HK-2 (cell line): ENCODE measurements at regions not wholly inside any gene's neighbourhood (a gene's known extent, or its start where the extent isn't known, plus 50 kb on each side); places are given as distances from the start of the nearest gene placed in this dataset.
"Not testable (repeated sequence)": the region's sequence is repeated elsewhere in the genome, so short reads cannot be mapped to it uniquely, and the experiment has no call there.

ENCODE experiments used
- DNase-seq: peaks from one replicate; pipeline ENCODE4 v3.0.0-alpha.2; 2018; ENCODE audit not compliant: unreplicated experiment

DNA sequence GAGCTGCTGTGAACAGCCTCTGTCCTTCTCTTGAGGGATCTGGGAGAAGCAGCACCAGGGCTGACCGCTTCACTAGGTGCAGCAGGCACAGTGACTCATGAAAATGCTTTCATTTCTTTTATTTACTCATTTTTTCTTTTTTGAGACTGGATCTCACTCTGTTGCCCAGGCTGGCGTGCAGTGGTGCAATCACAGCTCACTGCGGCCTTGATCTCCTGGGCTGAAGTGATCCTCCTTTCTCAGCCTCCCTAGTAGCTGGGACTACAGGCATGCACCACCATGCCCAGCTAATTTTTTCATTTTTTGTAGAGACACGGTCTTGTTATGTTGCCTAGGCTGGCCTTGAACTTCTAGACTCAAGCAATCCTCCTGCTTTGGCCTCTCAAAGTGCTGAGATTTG is 216.8 kb upstream of the EEF2KMT start:
- no peak for DNase-seq

DNA sequence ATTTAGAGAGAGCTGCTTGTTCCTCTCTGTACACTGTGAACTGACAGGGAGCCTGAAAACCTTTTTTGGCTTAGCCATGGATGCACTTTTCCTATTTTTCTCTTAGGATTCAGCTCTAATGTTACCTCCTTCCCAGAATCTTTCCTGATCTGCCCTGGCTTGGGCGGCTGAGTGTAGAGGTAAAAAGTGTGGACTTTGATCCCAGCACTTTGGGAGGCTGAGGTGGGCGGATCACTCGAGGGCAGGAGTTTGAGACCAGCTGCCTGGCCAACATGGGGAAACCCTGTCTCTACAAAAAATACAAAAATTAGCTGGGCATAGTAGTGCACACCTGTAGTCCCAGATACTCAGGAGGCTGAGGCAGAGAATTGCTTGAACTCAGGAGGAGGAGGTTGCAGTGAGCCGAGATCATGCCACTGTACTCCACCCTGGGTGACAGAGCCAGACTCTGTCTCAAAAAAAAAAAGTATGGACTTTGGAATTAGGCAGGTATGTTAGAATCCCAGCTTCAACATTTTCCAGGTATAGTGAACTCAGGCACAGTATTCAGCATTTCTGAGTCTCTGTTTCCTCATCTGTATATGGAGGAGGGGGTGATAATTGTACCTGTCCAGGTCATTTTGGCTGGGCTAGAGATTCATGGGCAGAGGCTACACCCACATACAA is 212.5 kb upstream of the EEF2KMT start:
- no peak for DNase-seq

DNA sequence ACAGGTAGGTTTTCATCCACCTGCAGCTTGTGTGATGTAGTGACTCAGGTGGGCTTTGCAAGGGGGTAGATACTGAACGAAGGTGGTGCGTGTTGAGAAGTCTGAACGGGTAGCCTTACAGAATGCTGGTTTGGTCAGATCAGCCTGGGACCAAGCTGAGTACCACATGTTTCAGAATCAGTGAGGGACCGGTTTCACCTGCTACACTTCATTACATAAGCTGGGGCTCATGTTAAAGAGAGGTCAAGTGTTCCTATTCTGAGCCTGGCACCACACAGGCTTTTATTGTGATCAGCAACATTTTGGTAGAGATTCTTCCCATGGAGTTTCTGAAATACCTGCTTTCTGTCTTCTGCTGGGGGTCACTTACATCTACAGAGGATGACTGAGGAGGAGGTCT is 207.4 kb upstream of the EEF2KMT start:
- no peak for DNase-seq

DNA sequence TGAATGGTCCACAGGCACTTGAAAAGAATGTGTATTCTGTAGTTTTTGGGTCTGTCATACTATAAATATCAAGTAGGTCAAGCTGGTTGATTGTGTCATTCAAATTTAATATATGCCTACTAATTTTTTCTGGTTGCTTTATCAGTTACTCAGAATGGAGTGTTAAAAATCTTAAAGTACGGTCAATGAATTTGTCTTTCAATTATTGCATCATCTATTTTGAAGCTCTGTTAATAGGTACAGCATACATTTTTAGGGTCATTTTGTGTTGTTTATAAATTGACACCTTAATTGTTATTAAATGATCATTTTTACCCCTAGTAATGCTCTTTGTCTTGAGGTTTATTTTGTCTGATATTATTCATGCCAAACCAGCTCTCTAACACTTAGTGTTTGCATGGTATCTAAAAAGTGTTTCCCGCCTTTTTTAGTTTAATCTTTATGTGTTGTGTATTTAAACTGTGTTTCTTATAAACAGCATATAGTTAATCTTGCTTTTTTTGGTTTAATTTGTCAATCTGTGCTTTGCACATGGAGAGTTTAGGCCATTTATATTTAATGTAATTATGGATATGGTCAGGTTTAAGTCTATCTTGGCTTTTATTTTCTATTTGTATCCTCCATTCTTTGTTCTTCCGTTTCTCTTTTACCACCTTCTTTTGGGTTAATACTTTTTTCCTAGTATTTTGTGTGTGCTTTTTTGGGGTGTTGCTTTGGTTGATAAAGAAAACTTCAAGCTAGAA is 204.9 kb upstream of the EEF2KMT start:
- DNase-seq = no peak

DNA sequence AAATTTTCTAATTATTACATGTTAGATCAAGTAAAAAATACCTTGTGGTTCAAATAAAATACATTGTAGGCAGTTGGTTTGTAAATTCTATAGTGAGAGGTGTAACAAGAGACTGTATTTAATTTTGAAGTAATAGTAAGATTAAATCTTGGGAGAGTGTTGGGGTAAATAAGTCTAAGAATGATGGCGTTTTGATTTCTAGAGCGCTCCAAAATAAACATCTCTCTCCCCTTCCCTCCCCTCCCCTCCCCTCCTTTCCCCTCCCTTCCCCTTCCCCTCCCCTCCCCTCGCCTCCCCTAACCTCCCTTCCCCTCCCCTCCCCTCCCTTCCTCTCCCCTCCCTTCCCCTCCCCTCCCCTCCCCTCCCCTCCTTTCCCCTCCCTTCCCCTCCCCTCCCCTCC is 200.6 kb upstream of the EEF2KMT start:
- no peak for DNase-seq

DNA sequence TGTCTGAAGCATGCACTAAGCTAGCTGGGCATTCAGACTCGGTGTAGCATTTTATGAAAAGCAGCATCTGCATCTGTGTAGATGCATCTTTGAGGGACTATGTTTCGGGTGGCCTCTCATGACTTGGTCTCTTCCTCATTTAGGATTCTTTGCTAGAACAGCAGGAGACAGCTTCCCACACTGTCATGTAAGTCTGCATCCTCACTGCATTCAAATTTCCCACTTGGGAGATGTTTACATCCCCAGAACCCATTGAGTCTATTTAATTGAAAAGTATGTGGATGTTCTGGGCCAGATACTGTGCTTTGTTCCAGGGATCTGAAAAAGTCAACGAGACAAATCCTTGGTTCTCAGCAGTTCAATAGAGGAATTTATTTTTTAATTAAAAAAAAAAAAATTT is 198.6 kb upstream of the EEF2KMT start:
- no peak for DNase-seq

DNA sequence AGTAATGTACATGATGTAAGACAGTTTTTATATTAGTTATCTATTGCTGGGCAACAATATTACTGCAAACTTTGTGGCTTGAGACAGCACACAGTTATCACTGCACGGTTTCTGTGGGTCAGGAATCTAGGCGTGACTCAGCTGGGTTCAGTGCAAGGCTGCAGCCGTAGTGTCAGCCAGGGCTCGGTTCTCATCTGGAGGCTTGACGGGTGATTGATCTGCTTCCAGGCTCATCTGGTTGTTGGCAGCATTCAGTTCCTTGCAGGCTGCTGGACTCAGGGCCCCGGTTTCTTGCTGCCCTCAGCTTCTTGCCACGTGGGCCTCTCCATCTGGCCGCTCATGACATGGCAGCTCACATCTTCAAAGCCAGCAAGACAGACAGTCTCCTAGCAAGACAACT is 197.7 kb upstream of the EEF2KMT start:
- not testable (repeated sequence) for DNase-seq

DNA sequence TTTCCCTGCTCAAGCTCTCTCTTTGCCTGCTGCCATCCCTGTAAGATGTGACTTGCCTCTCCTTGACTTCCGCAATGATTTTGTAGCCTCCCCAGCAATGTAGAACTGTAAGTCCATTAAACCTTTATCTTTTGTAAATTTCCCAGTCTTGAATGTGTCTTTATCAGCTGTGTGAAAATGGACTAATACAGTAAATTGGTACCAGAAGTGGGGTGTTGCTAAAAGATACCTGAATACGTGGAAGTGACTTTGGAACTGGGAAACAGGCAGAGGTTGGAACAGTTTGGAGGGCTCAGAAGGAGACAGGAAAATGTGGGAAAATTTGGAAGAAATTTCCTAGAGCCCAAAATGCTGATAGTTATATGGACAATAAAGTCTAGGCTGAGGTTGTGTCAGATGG is 184.6 kb upstream of the EEF2KMT start:
- not testable (repeated sequence) for DNase-seq

DNA sequence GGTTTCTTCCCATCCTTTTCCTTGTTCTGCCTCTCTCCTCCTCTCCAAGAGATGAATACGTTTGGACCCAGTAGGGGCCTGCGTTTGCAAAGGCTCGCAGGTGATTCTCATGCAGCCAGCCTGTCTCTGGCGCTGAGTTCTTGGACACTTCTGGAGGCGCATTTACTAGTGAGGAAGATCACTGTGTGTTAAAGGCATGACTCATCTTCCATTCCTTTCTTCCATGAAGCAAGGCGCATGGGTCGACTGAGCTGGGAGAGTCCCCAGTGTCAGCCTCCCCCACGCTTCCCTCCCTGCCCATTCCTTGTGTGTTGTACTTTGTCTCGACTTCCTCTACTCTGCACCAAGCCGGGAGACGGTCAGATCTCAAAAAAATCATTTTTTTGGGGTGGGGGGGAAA is 159.9 kb upstream of the EEF2KMT start:
- no peak for DNase-seq

DNA sequence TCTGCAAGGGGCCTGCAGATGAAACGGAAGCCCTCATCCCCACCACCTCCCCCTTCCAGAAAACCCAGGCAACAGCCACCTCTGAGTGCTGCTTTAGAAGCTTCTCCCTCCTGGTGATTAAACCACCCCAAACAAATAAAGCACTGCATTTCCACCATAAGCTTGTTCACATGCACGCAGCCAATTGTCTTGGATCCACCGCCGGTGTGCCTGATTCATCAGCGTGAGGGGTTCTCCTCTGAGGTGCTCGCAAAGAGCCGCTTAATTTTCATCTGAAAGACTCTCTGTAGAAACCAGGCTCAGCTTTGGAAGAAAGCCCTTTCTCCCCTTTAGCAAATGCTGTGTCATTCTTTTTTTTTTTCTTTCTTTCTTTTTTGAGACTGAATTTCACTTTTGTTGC is 155.2 kb upstream of the EEF2KMT start:
- DNase-seq = no peak

DNA sequence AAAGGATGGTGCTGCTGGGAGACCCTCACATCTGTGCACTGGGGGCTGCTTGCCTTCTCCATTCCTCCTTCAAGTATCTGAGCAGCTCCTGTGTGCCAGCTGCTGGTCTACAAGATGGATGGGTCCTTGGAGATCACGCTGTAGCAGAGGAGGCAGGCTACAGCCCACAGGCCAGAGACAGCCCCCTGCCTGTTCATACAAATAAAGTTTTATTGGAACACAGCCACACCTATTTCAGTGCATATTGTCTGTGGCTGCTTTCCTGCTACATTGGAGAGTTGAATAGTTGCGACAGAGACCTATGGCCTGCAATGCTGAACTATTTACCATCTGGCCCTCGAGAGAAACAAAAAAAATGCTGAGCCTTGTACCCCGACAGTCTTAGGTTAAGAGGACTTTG is 149.8 kb upstream of the EEF2KMT start:
- DNase-seq = not testable (repeated sequence)

DNA sequence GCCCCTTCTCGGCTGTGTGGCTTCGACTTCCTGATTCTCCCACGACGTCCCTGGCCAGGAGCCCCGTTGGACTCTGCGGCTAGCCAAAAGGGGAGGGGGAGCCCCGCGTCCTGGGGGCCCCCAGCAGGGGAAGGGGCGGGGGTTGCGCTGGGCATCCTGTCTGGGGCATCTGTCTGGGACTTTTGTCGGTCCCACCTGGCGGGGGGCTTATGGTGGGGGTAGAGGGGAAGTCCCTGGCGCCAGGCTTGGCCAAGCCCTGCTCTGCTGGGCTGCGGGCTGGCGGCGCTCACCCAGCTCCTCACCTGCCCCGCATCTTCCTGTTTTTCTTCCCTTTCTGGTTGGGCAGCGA is 142.7 kb upstream of the EEF2KMT start:
- DNase-seq = not testable (repeated sequence)

DNA sequence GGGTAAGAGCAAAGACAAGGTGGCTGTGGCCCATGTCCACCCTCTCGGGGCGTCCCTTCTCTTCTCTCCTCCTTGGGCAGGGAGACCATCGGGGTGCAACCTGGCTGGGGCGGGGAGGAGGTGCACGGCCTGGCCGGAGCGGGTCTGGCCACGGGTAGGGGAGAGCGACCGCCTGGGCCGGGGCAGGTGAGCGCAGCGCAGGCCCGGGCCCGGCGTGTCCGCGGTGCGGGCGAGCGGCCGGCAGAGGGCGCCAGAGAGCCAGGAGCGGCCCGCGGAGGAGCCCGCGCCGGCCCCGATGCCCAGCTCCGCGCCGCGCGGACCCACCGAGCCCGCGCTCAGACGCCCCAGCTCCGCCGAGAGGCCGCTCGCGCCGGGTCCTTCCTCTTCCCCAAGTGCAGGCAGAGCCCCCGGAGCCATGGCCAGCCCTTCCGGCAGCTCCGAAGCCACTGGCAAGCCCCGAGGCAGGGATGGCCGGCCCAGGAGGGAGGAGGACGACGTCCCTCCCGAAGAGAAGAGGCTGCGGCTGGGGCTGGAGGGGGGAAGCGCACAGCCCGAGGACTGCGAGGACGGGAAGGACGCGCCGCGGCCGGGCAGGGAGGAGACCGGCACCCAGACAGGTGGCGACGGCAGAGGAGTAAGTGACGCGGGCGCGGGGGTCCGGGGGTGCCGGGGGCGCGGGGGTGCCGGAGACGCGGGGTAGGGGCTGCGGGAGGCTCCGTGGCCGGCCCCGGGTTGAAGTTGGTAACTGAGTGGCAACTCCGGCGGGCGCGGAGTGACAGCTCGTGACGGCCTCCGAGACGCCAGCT is 142.1 kb upstream of the EEF2KMT start:
- peak; percentile 25 for DNase-seq

DNA sequence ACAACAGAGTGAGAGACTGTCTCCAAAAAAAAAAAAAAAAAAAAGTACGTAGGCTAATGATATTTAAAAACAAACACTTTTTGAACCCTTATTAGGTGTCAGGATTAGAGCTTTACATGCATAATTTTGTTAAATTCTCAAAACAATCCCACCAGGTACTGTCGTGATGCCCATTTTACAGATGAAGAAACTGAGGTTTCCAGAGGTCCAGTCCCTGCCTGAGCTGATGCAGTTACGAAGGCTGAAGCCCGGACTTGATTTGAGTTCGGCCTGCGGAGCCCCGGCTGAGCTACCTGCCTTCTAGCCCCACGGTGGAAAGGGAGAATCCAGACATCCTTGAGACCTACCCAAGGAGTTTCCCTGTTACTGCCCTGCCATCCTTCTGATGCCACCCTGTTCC is 137.5 kb upstream of the EEF2KMT start:
- no peak for DNase-seq

DNA sequence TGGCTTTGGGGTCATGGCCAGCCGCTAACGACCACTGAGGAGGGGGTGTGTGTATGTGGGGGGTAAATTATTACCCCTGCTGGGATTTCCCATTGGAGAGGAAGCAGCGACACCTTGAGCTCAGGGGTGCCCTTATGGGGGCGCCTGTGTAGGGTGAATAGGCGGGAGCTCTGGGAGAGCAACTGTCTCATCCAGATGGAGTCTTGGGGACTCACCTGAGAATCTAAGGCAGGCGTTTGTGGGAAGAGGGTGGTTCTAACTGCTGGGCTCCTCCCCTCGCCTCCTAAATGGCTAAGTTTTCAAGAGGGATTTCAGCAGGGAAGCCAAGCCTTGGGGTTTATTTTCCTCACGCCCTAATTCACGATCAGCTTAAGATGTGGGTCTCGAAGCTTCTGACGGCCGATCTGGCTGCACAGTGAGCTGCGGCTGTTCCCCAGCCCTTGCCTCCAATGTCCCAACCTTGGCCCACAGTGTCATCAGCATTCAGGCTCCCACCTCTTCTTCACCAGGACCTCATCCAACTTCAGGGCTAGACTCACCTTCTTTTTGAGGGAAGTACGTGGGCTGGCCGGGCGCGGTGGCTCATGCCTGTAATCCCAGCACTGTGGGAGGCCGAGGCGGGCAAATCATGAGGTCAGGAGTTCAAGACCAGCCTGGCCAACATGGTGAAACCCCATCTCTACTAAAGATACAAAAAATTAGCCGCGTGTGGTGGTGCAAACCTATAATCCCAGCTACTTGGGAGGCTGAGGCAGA is 136.9 kb upstream of the EEF2KMT start:
- no peak for DNase-seq

DNA sequence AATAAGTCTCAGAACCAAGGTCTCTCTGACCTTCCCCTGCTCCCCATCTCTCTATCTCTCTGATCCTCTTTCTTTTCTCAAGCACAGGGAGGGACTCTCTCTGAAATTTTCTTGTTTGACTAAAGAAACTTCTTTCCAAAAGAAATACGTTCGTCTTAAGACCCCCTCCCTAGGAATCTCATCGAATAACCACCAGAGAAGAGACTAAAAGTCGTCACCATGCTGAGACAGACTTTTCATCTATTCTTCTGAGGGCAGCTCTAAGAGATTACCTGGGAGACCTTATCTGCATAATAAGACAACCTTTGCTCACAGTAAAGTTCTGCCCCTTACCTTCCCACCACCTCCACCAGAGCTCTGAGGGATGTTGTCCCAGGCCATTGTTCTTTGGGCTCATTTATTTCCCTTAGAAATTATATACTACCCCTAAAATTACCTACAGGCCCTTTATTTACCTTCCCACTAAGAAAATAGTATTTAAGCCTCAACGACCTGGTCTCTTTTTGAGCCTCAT is 133.7 kb upstream of the EEF2KMT start:
- no peak for DNase-seq

DNA sequence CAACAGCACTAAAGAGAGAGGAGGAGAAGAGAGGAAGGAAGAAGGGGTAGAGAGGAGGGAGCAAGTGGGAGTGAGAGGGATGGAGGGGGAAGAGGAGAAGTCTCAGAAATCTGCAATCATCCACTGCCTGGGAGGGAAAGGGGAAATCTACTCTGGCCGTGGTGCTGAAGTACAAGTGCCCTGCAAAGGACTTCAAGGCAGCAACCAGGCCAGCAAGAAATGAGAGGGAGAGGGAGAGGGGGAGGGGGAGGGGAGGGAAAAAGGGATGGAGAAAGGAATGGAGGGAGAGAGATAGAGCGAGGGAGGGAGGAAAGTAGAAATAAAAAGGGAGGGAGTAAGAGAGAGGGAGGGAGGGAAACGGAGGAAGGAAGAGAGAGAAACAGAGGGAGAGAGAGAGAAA is 130.8 kb upstream of the EEF2KMT start:
- DNase-seq = no peak

DNA sequence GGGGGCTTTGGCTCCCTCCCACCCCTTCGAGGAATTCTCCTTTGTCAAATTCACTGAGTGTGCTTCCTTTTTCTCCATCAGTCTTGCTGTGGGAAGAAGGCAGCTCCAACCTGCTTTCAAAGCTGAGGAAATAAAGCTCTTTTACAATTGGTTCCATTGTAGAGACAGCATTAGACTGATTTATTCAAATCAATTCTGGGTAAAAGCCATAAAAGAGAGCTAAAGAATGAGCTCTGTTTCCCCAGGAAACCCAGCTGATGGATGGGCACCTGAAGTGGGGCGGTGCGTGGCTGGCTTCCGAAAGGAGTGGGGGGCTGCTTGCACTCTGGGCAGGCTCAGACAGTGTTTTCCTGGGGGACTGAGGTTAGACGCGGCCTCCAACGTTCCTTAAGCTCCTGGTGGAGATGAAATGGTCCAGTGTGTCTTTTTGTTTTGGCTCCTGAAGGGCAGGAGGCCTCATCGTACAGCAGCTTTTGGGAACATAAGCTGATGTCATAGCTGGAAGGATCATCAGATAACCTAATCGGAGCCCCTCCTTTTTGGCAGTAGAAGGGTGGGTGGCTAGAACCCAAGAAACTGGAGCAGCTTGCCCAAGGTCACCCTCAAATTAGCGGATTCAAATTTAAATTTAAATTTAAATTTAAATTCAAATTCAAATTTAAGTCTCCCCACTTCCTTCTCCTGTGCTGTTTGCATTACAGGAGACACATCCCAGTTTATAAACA is 128.5 kb upstream of the EEF2KMT start:
- no peak for DNase-seq

DNA sequence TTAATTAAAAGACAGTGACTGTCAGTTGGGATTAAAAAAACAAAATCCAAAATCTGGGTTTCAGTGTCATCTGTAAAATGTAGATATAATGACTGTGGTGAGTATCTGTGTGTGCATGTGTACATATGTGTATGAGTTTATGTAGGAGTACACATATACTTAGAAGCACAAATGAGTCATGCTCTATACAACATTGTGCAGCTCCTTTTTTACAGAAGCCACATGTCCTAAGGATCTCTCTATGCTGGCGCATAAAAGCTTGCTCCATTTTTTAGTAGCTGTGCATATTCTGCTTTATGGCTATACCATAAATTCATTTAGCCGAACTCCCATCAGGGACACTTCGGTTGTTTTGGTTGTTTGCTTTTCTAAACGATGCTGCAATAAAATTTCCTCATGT is 125.2 kb upstream of the EEF2KMT start:
- DNase-seq = no peak

DNA sequence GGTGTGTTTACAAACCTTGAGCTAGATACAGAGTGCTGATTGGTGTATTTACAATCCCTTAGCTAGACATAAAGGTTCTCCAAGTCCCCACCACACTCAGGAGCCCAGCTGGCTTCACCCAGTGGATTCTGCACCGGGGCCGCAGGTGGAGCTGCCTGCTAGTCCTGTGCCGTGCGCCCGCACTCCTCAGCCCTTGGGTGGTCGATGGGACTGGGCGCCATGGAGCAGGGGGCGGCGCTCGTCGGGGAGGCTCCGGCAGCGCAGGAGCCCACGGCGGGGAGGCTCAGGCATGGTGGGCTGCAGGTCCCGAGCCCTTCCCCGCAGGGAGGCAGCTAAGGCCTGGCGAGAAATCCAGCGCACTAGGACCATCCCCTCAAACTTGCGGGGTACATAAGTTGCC is 124.2 kb upstream of the EEF2KMT start:
- DNase-seq = not testable (repeated sequence)

DNA sequence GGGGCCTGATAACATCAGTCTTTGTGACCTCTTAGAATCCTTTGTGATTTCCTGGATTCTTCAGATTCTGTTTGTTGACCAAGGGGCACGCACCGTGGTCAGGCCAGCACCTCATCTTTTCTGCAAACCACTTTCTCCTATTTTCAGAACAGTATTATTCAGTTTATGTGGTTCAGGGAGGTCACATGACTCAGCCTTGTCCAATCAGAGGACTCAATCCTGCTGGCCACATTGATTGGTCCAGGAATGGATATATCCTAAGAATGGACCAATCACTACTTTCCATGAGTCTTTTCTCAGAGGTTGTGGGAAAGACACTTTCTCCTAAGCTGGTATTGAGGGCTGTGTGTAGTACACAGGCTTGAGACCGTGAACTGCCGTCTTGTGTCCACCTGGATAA is 123.1 kb upstream of the EEF2KMT start:
- DNase-seq = no peak
